ENCODE measurements at regions not wholly inside any gene's neighbourhood (a gene's known extent, or its start where the extent isn't known, plus 50 kb on each side); places are given as distances from the start of the nearest gene placed in this dataset.

- BruUV-seq (replicated peaks): no TSS peak
- DNase-seq (ENCODE audit: low read depth, low spot score) (no peak), FAIRE-seq (no peak), ATAC-seq (no peak)
- 23% methylated on average over 2 of the region's 2 CpGs for WGBS (ENCODE audit: insufficient coverage, insufficient replicate concordance, low lambda C conversion rate, missing lambda C conversion rate)
- no peak overlapping the region for H3K4me3 ChIP-seq
- H3K79me2 ChIP-seq (ENCODE audit: control insufficient read depth, insufficient read depth, low read length): no peaks in the 10 kb centered on the region
- H3K9me3 ChIP-seq (replicated peaks; ENCODE audit: control insufficient read depth, insufficient read depth, low read length): no peaks in the 10 kb centered on the region
- ChIA-PET CTCF (no interaction called here), POLR2A (no interaction called here), RAD21 (ENCODE audit: unreplicated experiment) (no interaction called here), SMC1A (ENCODE audit: uncharacterized antibody, unreplicated experiment) (interaction anchor here (0.9 kb wide), 1 partner anchor 22 kb away, joined by 4 read pairs; no protein-coding TSS in a partner anchor)
- H3K4me2 ChIP-seq (ENCODE audit: control insufficient read depth, insufficient read depth): no peak overlapping the region
- H2AFZ ChIP-seq (ENCODE audit: control insufficient read depth, low read depth, low read length): no peak overlapping the region
- no peaks in the 10 kb centered on the region for H3K27me3 ChIP-seq (replicated peaks in 1 of 2; ENCODE audit: control insufficient read depth in 2 of 2, insufficient read depth in 2 of 2, low read length in 1 of 2)
- intact Hi-C loops (cut with micrococcal nuclease; ENCODE audit: unreplicated experiment) (no loop called here), in situ Hi-C loops (cut with MboI) (no loop called here)
- H3K9ac ChIP-seq (ENCODE audit: control insufficient read depth, insufficient read depth, low read length): no peak overlapping the region
- H4K20me1 ChIP-seq (ENCODE audit: control insufficient read depth, insufficient read depth): no peaks in the 10 kb centered on the region
- H3K36me3 ChIP-seq (ENCODE audit: control insufficient read depth in 2 of 2, insufficient read depth in 2 of 2, low read length in 1 of 2): no peaks in the 10 kb centered on the region
- no peak overlapping the region for H3K27ac ChIP-seq (ENCODE audit: control insufficient read depth, insufficient read depth)
- H3K4me1 ChIP-seq (ENCODE audit: control insufficient read depth, insufficient read depth, low read length): no peaks in the 10 kb centered on the region
- TF ChIP-seq TARDBP (IDR thresholded peaks at IDR 0.05; ENCODE audit: borderline replicate concordance) (no peak), KLF5 (IDR thresholded peaks at IDR 0.05; ENCODE audit: partially characterized antibody) (no peak), SIN3A (IDR thresholded peaks at IDR 0.05; ENCODE audit: low read depth, low read length) (no peak), CUX1 (IDR thresholded peaks at IDR 0.05; ENCODE audit: insufficient replicate concordance, low read depth, low read length) (no peak), SIX5 (IDR thresholded peaks at IDR 0.05; ENCODE audit: low read depth, low read length, severe bottlenecking) (no peak), CBX5 (IDR thresholded peaks at IDR 0.05; ENCODE audit: low read depth) (no peak), USF1 (IDR thresholded peaks at IDR 0.05; ENCODE audit: borderline replicate concordance, extremely low read length, insufficient read depth, low read depth, low read length) (no peak), E2F4 (IDR thresholded peaks at IDR 0.05; ENCODE audit: low read depth, low read length) (no peak), GABPA (IDR thresholded peaks at IDR 0.05; ENCODE audit: low read depth) (no peak), FOXK2 (IDR thresholded peaks at IDR 0.05) (no peak), BHLHE40 (IDR thresholded peaks at IDR 0.05; ENCODE audit: borderline replicate concordance in 1 of 2, low read depth in 2 of 2, low read length in 1 of 2) (no peak), BCL11A (IDR thresholded peaks at IDR 0.05; ENCODE audit: low read depth, low read length) (no peak), MEF2A (IDR thresholded peaks at IDR 0.05; ENCODE audit: insufficient read depth, low read depth, low read length) (no peak), SPI1 (IDR thresholded peaks at IDR 0.05; ENCODE audit: borderline replicate concordance, insufficient read depth, low read depth, low read length) (no peak), BRCA1 (IDR thresholded peaks at IDR 0.05; ENCODE audit: low read depth, low read length) (no peak), NR2C1 (IDR thresholded peaks at IDR 0.05) (no peak), NKRF (conservative IDR thresholded peaks at IDR 0.05) (no peak)
These were observed 179.1 kb upstream of the FAT4 start for GRCh38 chr4:125135652-125136051.

Data from GM12878 (cell line).